PFSK-1 (cell line): ENCODE measurements at regions not wholly inside any gene's neighbourhood (a gene's known extent, or its start where the extent isn't known, plus 50 kb on each side); places are given as distances from the start of the nearest gene placed in this dataset.

Experiments used
- FOXP2 ChIP-seq: optimal IDR thresholded peaks from 2 replicates; pipeline ENCODE3; 2011; ENCODE audit warnings: borderline replicate concordance, control low read depth, inconsistent platforms; ENCODE audit not compliant: insufficient read depth; ENCODE audit errors: extremely low read length, extremely low read depth
- POLR2AphosphoS5 ChIP-seq: IDR thresholded peaks from 2 replicates; pipeline ENCODE4 v1.6.1; 2012; ENCODE audit warnings: low read depth, mild to moderate bottlenecking, control low read depth, low read length, moderate library complexity
- SIN3A ChIP-seq: IDR thresholded peaks from 2 replicates; pipeline ENCODE4 v1.6.1; 2012; ENCODE audit warnings: mild to moderate bottlenecking, low read length, moderate library complexity, borderline replicate concordance; ENCODE audit not compliant: insufficient read depth
- TAF1 ChIP-seq: IDR thresholded peaks from 2 replicates; pipeline ENCODE4 v1.6.1; 2012; ENCODE audit warnings: low read length, control low read depth, borderline replicate concordance; ENCODE audit not compliant: insufficient read depth
- TF ChIP-seq, protein P1 (sequence below), 2 experiments: IDR thresholded peaks; 2 replicates each; pipeline versions ENCODE4 v1.6.1 to v1.8.0; 2011 to 2012; ENCODE audit warnings: low read depth in 2 of 2, low read length in 2 of 2, control low read depth in 1 of 2, inconsistent platforms in 1 of 2, mild to moderate bottlenecking in 1 of 2, moderate library complexity in 1 of 2; ENCODE audit not compliant: insufficient read depth in 1 of 2

DNA sequence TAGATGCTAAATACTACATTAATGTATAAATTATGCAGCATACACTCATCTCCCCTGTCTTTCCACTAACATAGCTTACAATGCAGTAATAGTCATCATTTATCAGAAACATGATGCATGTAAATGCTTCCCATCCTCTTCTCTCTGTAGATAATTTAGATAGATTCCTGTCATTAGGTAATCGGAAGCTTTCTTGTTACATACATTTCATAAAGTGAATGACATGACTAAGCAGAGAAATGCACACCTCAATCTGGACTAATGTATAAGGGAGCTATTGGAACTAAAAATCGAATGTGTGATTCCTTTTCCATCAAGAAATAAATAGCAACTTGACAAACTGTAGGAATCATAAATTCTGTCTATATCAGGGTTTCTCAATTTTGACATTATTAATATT lies 273.4 kb downstream of the RASSF9 start:
- TF ChIP-seq, protein P1, sequence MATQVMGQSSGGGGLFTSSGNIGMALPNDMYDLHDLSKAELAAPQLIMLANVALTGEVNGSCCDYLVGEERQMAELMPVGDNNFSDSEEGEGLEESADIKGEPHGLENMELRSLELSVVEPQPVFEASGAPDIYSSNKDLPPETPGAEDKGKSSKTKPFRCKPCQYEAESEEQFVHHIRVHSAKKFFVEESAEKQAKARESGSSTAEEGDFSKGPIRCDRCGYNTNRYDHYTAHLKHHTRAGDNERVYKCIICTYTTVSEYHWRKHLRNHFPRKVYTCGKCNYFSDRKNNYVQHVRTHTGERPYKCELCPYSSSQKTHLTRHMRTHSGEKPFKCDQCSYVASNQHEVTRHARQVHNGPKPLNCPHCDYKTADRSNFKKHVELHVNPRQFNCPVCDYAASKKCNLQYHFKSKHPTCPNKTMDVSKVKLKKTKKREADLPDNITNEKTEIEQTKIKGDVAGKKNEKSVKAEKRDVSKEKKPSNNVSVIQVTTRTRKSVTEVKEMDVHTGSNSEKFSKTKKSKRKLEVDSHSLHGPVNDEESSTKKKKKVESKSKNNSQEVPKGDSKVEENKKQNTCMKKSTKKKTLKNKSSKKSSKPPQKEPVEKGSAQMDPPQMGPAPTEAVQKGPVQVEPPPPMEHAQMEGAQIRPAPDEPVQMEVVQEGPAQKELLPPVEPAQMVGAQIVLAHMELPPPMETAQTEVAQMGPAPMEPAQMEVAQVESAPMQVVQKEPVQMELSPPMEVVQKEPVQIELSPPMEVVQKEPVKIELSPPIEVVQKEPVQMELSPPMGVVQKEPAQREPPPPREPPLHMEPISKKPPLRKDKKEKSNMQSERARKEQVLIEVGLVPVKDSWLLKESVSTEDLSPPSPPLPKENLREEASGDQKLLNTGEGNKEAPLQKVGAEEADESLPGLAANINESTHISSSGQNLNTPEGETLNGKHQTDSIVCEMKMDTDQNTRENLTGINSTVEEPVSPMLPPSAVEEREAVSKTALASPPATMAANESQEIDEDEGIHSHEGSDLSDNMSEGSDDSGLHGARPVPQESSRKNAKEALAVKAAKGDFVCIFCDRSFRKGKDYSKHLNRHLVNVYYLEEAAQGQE (IDR thresholded peaks at IDR 0.05; ENCODE audit: insufficient read depth in 1 of 2, low read depth in 2 of 2, low read length in 2 of 2), result no peak

DNA sequence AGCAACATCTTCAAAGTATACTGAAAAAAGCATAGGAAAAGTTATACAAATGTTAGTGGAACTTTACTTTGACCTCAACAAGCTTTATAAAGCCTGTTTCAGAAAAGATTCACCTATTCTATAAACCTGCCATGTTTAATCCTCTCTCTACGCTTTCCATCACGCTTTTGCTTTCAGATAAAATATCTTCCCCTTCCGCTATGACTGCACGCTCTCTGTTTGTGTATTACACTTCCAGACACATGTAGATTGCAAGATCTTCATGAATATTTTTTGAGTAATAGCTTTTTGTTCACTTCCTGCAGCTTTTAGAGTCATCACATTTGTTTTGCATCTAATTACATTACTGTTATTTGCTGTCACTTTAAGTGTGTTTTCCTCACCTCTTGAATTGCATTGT lies 271.4 kb downstream of the RASSF9 start:
- no peak for TF ChIP-seq FOXP2
- TF ChIP-seq, protein P1 (IDR thresholded peaks at IDR 0.05; ENCODE audit: insufficient read depth in 1 of 2, low read depth in 2 of 2, low read length in 2 of 2), result no peak
- TF ChIP-seq TAF1, result no peak
- TF ChIP-seq POLR2AphosphoS5, result no peak
- TF ChIP-seq SIN3A, result no peak

DNA sequence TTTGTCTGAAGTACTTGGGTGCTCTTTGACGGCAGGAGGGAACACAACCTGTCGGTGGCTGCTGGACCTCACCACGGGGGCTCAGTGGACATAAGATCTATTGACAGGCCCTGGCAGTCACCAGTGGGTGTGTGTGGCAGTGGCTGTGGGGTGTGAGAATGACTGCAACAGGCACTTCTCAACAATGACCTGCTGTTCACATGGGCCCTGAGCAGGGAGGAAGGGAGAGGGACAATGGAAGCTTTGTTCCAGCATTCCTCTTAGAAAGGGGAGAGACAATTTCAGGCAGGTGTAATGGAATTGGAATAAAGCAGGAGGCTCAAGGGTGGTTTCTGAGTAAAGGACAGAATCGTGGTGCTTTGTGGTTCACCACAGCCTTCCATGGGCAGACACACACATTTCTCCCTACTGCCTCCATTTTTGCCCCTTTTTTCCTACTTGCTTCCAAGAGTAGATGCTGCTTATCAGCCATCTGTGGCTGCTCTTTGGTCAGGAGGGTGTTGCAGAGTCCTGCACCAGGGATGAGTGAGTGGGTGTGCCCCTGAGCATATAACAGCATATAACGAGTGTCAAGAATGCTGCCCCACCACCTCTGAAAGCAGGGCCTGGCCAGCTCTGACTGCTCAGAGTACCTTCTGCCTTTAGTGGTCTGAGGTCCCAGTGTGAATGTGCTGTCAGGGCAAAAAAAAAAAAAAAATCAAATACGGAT lies 267.7 kb downstream of the RASSF9 start:
- TF ChIP-seq POLR2AphosphoS5, result no peak
- no peak for TF ChIP-seq TAF1
- TF ChIP-seq, protein P1 (IDR thresholded peaks at IDR 0.05; ENCODE audit: insufficient read depth in 1 of 2, low read depth in 2 of 2, low read length in 2 of 2), result no peak
- no peak for TF ChIP-seq SIN3A
- TF ChIP-seq FOXP2, result no peak

DNA sequence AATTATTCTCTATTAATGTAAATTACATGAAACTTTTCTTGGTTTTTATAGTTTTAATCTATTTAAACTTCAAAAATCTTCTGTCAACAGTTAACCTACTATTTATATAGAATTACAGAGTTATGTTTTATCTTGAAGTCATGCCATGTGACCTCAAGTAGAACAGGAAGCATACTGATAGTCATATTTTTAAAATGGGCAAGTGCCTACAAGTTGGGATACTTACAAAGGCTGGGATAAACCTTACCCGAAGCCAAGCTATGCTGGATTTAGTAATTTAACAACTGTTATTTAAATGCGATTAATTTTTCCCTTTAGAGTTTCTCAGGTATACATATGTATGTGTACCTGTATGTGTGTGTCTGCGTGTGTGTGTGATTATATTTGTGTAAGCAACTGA lies 266.9 kb downstream of the RASSF9 start:
- no peak for TF ChIP-seq FOXP2
- TF ChIP-seq SIN3A, result no peak
- TF ChIP-seq, protein P1 (IDR thresholded peaks at IDR 0.05; ENCODE audit: insufficient read depth in 1 of 2, low read depth in 2 of 2, low read length in 2 of 2), result no peak
- no peak for TF ChIP-seq POLR2AphosphoS5

DNA sequence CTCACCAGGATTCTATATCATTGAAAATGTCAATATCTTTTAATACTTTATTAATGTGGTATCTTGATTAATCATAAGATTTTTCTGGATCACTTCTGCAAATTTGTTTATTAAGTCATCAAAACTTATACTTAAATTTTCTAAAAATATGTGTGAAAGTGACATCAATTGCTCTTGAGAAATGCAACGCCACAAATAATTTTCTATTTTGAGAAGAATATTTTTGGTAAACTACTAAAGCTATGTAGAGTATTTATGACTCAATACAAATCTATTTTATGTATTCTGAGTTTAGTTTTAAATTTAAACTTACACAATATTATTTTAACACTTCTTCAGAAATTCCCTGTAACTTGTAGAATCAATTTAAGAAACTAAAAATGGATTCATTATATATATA lies 263.3 kb downstream of the RASSF9 start:
- no peak for TF ChIP-seq FOXP2
- no peak for TF ChIP-seq TAF1
- TF ChIP-seq POLR2AphosphoS5, result no peak
- TF ChIP-seq SIN3A, result no peak
- TF ChIP-seq, protein P1 (IDR thresholded peaks at IDR 0.05; ENCODE audit: insufficient read depth in 1 of 2, low read depth in 2 of 2, low read length in 2 of 2), result no peak
